ENCODE measurements at regions not wholly inside any gene's neighbourhood (a gene's known extent, or its start where the extent isn't known, plus 50 kb on each side); places are given as distances from the start of the nearest gene placed in this dataset.

- Histone ChIP-seq H3K56ac (ENCODE audit: extremely low read depth, insufficient read depth, low read length) (no peak overlapping the region), H3K4me1 (ENCODE audit: control insufficient read depth, insufficient read depth, low read length) (no peaks in the 10 kb centered on the region), H4K8ac (ENCODE audit: low read depth in 2 of 2, low read length in 2 of 2) (no peak overlapping the region), H3K27ac (ENCODE audit: insufficient read depth, low read length) (no peak overlapping the region), H3K36me3 (ENCODE audit: control insufficient read depth, insufficient read depth, low read length) (no peaks in the 10 kb centered on the region), H4K5ac (ENCODE audit: low read depth, low read length) (no peak overlapping the region), H2BK120ac (ENCODE audit: low read depth, low read length) (no peak overlapping the region), H4K20me1 (ENCODE audit: insufficient read depth, low read length) (no peaks in the 10 kb centered on the region), H2BK15ac (ENCODE audit: low read depth, low read length) (no peak overlapping the region), H3K18ac (ENCODE audit: low read depth, low read length) (no peak overlapping the region), H3K9ac (ENCODE audit: low read depth, low read length) (no peak overlapping the region), H3K27me3 (ENCODE audit: control insufficient read depth, insufficient read depth, low read length) (no peaks in the 10 kb centered on the region), H3K9me3 (ENCODE audit: control insufficient read depth, insufficient read depth, low read length) (peaks cover 5% of the 10 kb centered on the region; the same call in 1 of the 2 replicates), H2AFZ (replicated peaks; ENCODE audit: low read length, poor library complexity) (no peak overlapping the region), H2AK9ac (replicated peaks; ENCODE audit: low read depth, low read length, poor library complexity) (no peak overlapping the region), H3K9me1 (ENCODE audit: insufficient read depth, low read length) (no peaks in the 10 kb centered on the region), H2BK20ac (ENCODE audit: low read depth, low read length) (no peak overlapping the region), H3K4ac (ENCODE audit: low read depth, low read length) (no peak overlapping the region), H3K14ac (replicated peaks; ENCODE audit: low read depth, low read length) (no peak overlapping the region), H3K4me3 (ENCODE audit: insufficient read depth, low read depth, low read length) (no peak overlapping the region), H3K23ac (ENCODE audit: low read depth, low read length) (no peak overlapping the region), H2BK5ac (ENCODE audit: low read depth, low read length, poor library complexity, severe bottlenecking) (no peak overlapping the region), H4K91ac (ENCODE audit: insufficient read depth, low read depth, low read length) (no peak overlapping the region), H3K79me1 (ENCODE audit: low read depth in 1 of 2, low read length in 2 of 2) (no peaks in the 10 kb centered on the region), H2AK5ac (ENCODE audit: low read depth, low read length) (no peak overlapping the region), H3K4me2 (ENCODE audit: low read depth, low read length) (no peak overlapping the region)
- ChIA-PET POLR2A (ENCODE audit: unreplicated experiment) (no interaction called here), CTCF (no interaction called here)
- intact Hi-C loops (cut with micrococcal nuclease) (no loop called here), in situ Hi-C loops (cut with MboI; ENCODE audit: low sequenced_read_pairs) (no loop called here), dilution Hi-C loops (cut with HindIII; ENCODE audit: low sequenced_read_pairs, unreplicated experiment) (no loop called here)
- TF ChIP-seq RAD21 (IDR thresholded peaks at IDR 0.05; ENCODE audit: low read length) (no peak), CHD1 (IDR thresholded peaks at IDR 0.05; ENCODE audit: low read depth, low read length) (no peak), MXI1 (IDR thresholded peaks at IDR 0.05; ENCODE audit: borderline replicate concordance, low read depth, low read length) (no peak), MAFK (IDR thresholded peaks at IDR 0.05; ENCODE audit: low read depth, low read length) (no peak), CEBPB (IDR thresholded peaks at IDR 0.05; ENCODE audit: low read depth, low read length) (no peak), SMC3 (IDR thresholded peaks at IDR 0.05; ENCODE audit: low read depth, low read length) (no peak), CTCF (conservative IDR thresholded peaks at IDR 0.05; ENCODE audit: low read depth, low read length) (no peak), MAZ (IDR thresholded peaks at IDR 0.05; ENCODE audit: borderline replicate concordance, low read depth, low read length) (no peak), BHLHE40 (IDR thresholded peaks at IDR 0.05; ENCODE audit: low read depth, low read length) (no peak), NFE2L2 (IDR thresholded peaks at IDR 0.05; ENCODE audit: low read depth, low read length) (no peak), POLR2A (IDR thresholded peaks at IDR 0.05; ENCODE audit: low read depth, low read length) (no peak), ELK1 (IDR thresholded peaks at IDR 0.05; ENCODE audit: borderline replicate concordance, low read depth, low read length) (no peak), USF2 (IDR thresholded peaks at IDR 0.05; ENCODE audit: low read depth, low read length) (no peak), RCOR1 (IDR thresholded peaks at IDR 0.05; ENCODE audit: insufficient replicate concordance, low read length) (no peak)
- BruUV-seq (replicated peaks) = no TSS peak
- no CpG with 5 or more reads among the region's 1 CpG for WGBS, 2 experiments (ENCODE audit: extremely low coverage in 2 of 2, insufficient read length in 1 of 2)
- DNase-seq = no peak
- ATAC-seq (ENCODE audit: low read depth) = no peak
Observed at GRCh38 chr9:28435456-28435855, 862.2 kb upstream of the C9orf72 start.
